Stomach smooth muscle (tissue), 2 donors: ENCODE measurements at regions not wholly inside any gene's neighbourhood (a gene's known extent, or its start where the extent isn't known, plus 50 kb on each side); places are given as distances from the start of the nearest gene placed in this dataset.

Experiments
- H3K27ac ChIP-seq: one replicate; pipeline ENCODE4 v1.7.0; 2013; ENCODE audit warnings: mild to moderate bottlenecking, low read length, inconsistent platforms
- H3K27me3 ChIP-seq, 2 donors: one replicate each; pipeline ENCODE4 v1.7.0; 2013; ENCODE audit warnings: low read length in 2 of 2; ENCODE audit not compliant: insufficient read depth in 2 of 2, control insufficient read depth in 1 of 2
- H3K36me3 ChIP-seq, 2 donors: one replicate each; pipeline ENCODE4 v1.7.0; 2013; ENCODE audit warnings: low read length in 2 of 2; ENCODE audit not compliant: control insufficient read depth in 2 of 2, insufficient read depth in 2 of 2
- H3K4me1 ChIP-seq: one replicate; pipeline ENCODE4 v1.7.0; 2013; ENCODE audit warnings: low read length; ENCODE audit not compliant: control insufficient read depth, insufficient read depth
- H3K4me3 ChIP-seq, 2 donors: one replicate each; pipeline ENCODE4 v1.7.0; 2013; ENCODE audit warnings: low read length in 2 of 2
- H3K9ac ChIP-seq, 2 donors: one replicate each; pipeline ENCODE4 v1.7.0; 2013; ENCODE audit warnings: low read length in 2 of 2, mild to moderate bottlenecking in 1 of 2
- H3K9me3 ChIP-seq, 2 donors: one replicate each; pipeline ENCODE4 v1.7.0; 2013; ENCODE audit warnings: low read length in 2 of 2; ENCODE audit not compliant: control insufficient read depth in 2 of 2
- donor health status: healthy.
- donor health status: Pancreatic carcinoma.

GRCh38 chr10:113303544-113304146 lies 249.2 kb upstream of the HABP2 start:
- Histone ChIP-seq H3K27me3 (no peaks in the 10 kb centered on the region), H3K4me3 (no peak overlapping the region)

GRCh38 chr10:113304726-113305125 lies 248.1 kb upstream of the HABP2 start:
- Histone ChIP-seq H3K9ac (no peak overlapping the region), H3K27ac (no peak overlapping the region), H3K36me3 (no peaks in the 10 kb centered on the region), H3K27me3 (no peaks in the 10 kb centered on the region), H3K9me3 (no peaks in the 10 kb centered on the region), H3K4me1 (no peaks in the 10 kb centered on the region), H3K4me3 (no peak overlapping the region)

More at GRCh38 chr10:113303544-113304146, 249.2 kb upstream of the HABP2 start:
- H3K36me3 ChIP-seq, result no peaks in the 10 kb centered on the region
- H3K9me3 ChIP-seq, result no peaks in the 10 kb centered on the region
- H3K9ac ChIP-seq, result no peak overlapping the region
- no peaks in the 10 kb centered on the region for H3K4me1 ChIP-seq
- H3K27ac ChIP-seq, result no peak overlapping the region

GRCh38 chr10:113305871-113306270 lies 247.0 kb upstream of the HABP2 start:
- Histone ChIP-seq H3K36me3 (no peaks in the 10 kb centered on the region), H3K9ac (no peak overlapping the region), H3K9me3 (no peaks in the 10 kb centered on the region), H3K4me3 (no peak overlapping the region), H3K4me1 (no peaks in the 10 kb centered on the region), H3K27me3 (no peaks in the 10 kb centered on the region), H3K27ac (no peak overlapping the region)

- no peak overlapping the region for H3K4me3 ChIP-seq
- H3K9ac ChIP-seq, result no peak overlapping the region
- H3K9me3 ChIP-seq, result peaks cover 4 to 6% of the 10 kb centered on the region in 2 donors
- H3K27me3 ChIP-seq, result no peaks in the 10 kb centered on the region
- H3K4me1 ChIP-seq, result no peaks in the 10 kb centered on the region
- H3K27ac ChIP-seq, result no peak overlapping the region
- H3K36me3 ChIP-seq, result no peaks in the 10 kb centered on the region
Measured at GRCh38 chr10:113309791-113310190, 243.1 kb upstream of the HABP2 start.

- no peaks in the 10 kb centered on the region for H3K36me3 ChIP-seq
- no peaks in the 10 kb centered on the region for H3K4me1 ChIP-seq
- H3K27ac ChIP-seq, result no peak overlapping the region
- H3K9me3 ChIP-seq, result peaks cover 4 to 8% of the 10 kb centered on the region in 2 donors
- no peaks in the 10 kb centered on the region for H3K27me3 ChIP-seq
- no peak overlapping the region for H3K4me3 ChIP-seq
- no peak overlapping the region for H3K9ac ChIP-seq
Measured at GRCh38 chr10:113310347-113310746, 242.5 kb upstream of the HABP2 start.

- Histone ChIP-seq H3K36me3 (no peaks in the 10 kb centered on the region), H3K9me3 (peaks cover 4 to 8% of the 10 kb centered on the region in 2 donors), H3K27me3 (no peaks in the 10 kb centered on the region)
Measured at GRCh38 chr10:113313048-113313602, 239.7 kb upstream of the HABP2 start.

GRCh38 chr10:113313722-113314121 lies 239.1 kb upstream of the HABP2 start:
- Histone ChIP-seq H3K36me3 (no peaks in the 10 kb centered on the region), H3K9ac (no peak overlapping the region), H3K27ac (no peak overlapping the region), H3K27me3 (no peaks in the 10 kb centered on the region), H3K4me1 (no peaks in the 10 kb centered on the region), H3K4me3 (no peak overlapping the region), H3K9me3 (peaks cover 4 to 8% of the 10 kb centered on the region in 2 donors)

More at GRCh38 chr10:113313048-113313602, 239.7 kb upstream of the HABP2 start:
- H3K4me1 ChIP-seq, result no peaks in the 10 kb centered on the region
- no peak overlapping the region for H3K9ac ChIP-seq
- no peak overlapping the region for H3K27ac ChIP-seq
- no peak overlapping the region for H3K4me3 ChIP-seq

GRCh38 chr10:113316506-113316905 lies 236.3 kb upstream of the HABP2 start:
- Histone ChIP-seq H3K27me3 (no peaks in the 10 kb centered on the region), H3K4me1 (no peaks in the 10 kb centered on the region), H3K27ac (no peak overlapping the region), H3K9ac (no peak overlapping the region), H3K4me3 (no peak overlapping the region), H3K36me3 (no peaks in the 10 kb centered on the region), H3K9me3 (peaks cover 4 to 8% of the 10 kb centered on the region in 2 donors)

GRCh38 chr10:113317489-113317888 lies 235.4 kb upstream of the HABP2 start:
- Histone ChIP-seq H3K4me3 (no peak overlapping the region), H3K9me3 (peaks cover 4 to 8% of the 10 kb centered on the region in 2 donors)

GRCh38 chr10:113319479-113319878 lies 233.4 kb upstream of the HABP2 start:
- Histone ChIP-seq H3K4me3 (no peak overlapping the region), H3K27ac (no peak overlapping the region), H3K9me3 (peaks cover 0 to 5% of the 10 kb centered on the region in 2 donors), H3K36me3 (no peaks in the 10 kb centered on the region), H3K27me3 (no peaks in the 10 kb centered on the region), H3K4me1 (no peaks in the 10 kb centered on the region), H3K9ac (no peak overlapping the region)

More at GRCh38 chr10:113317489-113317888, 235.4 kb upstream of the HABP2 start:
- H3K4me1 ChIP-seq, result no peaks in the 10 kb centered on the region
- H3K27me3 ChIP-seq, result no peaks in the 10 kb centered on the region
- no peak overlapping the region for H3K9ac ChIP-seq
- no peak overlapping the region for H3K27ac ChIP-seq
- H3K36me3 ChIP-seq, result no peaks in the 10 kb centered on the region

GRCh38 chr10:113320211-113320610 lies 232.6 kb upstream of the HABP2 start:
- Histone ChIP-seq H3K9ac (no peak overlapping the region), H3K4me1 (no peaks in the 10 kb centered on the region), H3K36me3 (no peaks in the 10 kb centered on the region), H3K27me3 (no peaks in the 10 kb centered on the region), H3K9me3 (no peaks in the 10 kb centered on the region), H3K27ac (no peak overlapping the region), H3K4me3 (no peak overlapping the region)
